Fibroblast of lung (primary cell): ENCODE measurements at regions not wholly inside any gene's neighbourhood (a gene's known extent, or its start where the extent isn't known, plus 50 kb on each side); places are given as distances from the start of the nearest gene placed in this dataset.

Source experiments
- DNase-seq, 2 donors: peaks; one replicate each; pipeline versions ENCODE4 v3.0.0 to v3.0.0-alpha.2; 2010; ENCODE audit warnings: low read depth in 2 of 2
- H2AFZ ChIP-seq: 2 replicates; pipeline ENCODE4 v1.5.1; 2012; ENCODE audit warnings: low read length, control low read depth, inconsistent platforms
- H3K27ac ChIP-seq: 2 replicates; pipeline ENCODE4 v1.5.1; 2011; ENCODE audit warnings: low read length, control low read depth; ENCODE audit not compliant: insufficient read depth
- H3K27me3 ChIP-seq: 2 replicates; pipeline ENCODE4 v1.5.1; 2011; ENCODE audit warnings: mild to moderate bottlenecking, low read length; ENCODE audit not compliant: control insufficient read depth, insufficient read depth
- H3K36me3 ChIP-seq: 2 replicates; pipeline ENCODE4 v1.5.1; 2011; ENCODE audit warnings: low read length; ENCODE audit not compliant: control insufficient read depth, insufficient read depth
- H3K4me1 ChIP-seq: 2 replicates; pipeline ENCODE4 v1.5.1; 2011; ENCODE audit warnings: low read length; ENCODE audit not compliant: control insufficient read depth, insufficient read depth; ENCODE audit errors: extremely low read depth
- H3K4me2 ChIP-seq: 2 replicates; pipeline ENCODE4 v1.5.1; 2011; ENCODE audit warnings: low read length, control low read depth; ENCODE audit not compliant: insufficient read depth; ENCODE audit errors: extremely low read depth
- H3K4me3 ChIP-seq, 4 experiments: fragments of 200-600 bp in 1 of 4; sonication (generic) in 1 of 4; replicated peaks in 1 of 4; 2 replicates each; pipeline ENCODE4 v1.5.1; 2011 to 2016; ENCODE audit warnings: low read length in 4 of 4, low read depth in 3 of 4, mild to moderate bottlenecking in 3 of 4, control low read depth in 2 of 4, inconsistent platforms in 1 of 4, mixed read lengths in 1 of 4; ENCODE audit not compliant: insufficient read depth in 1 of 4; ENCODE audit errors: control extremely low read depth in 1 of 4
- H3K79me2 ChIP-seq: 2 replicates; pipeline ENCODE4 v1.5.1; 2012; ENCODE audit warnings: mild to moderate bottlenecking, low read length, inconsistent platforms; ENCODE audit not compliant: control insufficient read depth, insufficient read depth
- H3K9ac ChIP-seq: 2 replicates; pipeline ENCODE4 v1.5.1; 2011; ENCODE audit warnings: mild to moderate bottlenecking, low read length, control low read depth; ENCODE audit not compliant: insufficient read depth
- H3K9me3 ChIP-seq: 2 replicates; pipeline ENCODE4 v1.5.1; 2012; ENCODE audit warnings: low read depth, low read length; ENCODE audit not compliant: control insufficient read depth, insufficient read depth
- H4K20me1 ChIP-seq: 2 replicates; pipeline ENCODE4 v1.5.1; 2011; ENCODE audit warnings: low read length; ENCODE audit not compliant: control insufficient read depth, insufficient read depth; ENCODE audit errors: extremely low read depth
- EZH2 ChIP-seq: IDR thresholded peaks from 2 replicates; pipeline ENCODE4 v1.5.1; 2012; ENCODE audit warnings: low read length, control low read depth, mild to moderate bottlenecking; ENCODE audit errors: missing control alignments
- TF ChIP-seq, protein P1 (sequence below), 2 donors: IDR thresholded peaks in 1 of 2; conservative IDR thresholded peaks in 1 of 2; 1 replicate in 1 of 2; 2 replicates in 1 of 2; pipeline ENCODE4 v1.5.1; 2011 to 2012; ENCODE audit warnings: low read length in 2 of 2, control low read depth in 1 of 2, inconsistent platforms in 1 of 2, low read depth in 1 of 2, mild to moderate bottlenecking in 1 of 2

DNA sequence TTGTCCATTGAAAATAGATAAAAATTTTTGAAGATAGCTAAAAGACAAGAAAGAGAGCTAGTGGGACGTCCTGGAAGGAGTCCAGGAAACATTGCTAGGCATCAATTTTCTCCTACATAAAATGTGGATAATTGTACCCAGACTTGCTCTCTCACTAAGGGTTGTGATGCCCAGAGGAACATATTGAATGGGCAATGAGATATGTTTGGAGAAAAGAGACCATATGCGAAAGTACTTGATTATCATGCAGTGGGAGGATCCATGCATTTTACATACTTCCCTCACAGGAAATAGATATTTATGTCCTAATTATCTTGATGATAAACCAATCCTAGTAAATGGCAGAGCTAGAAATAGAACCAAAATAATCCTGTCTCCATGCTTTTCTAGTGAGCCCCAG, 108.4 kb upstream of the TNR start:
- Histone ChIP-seq H3K4me2 (no peak overlapping the region), H3K9me3 (no peaks in the 10 kb centered on the region), H3K27ac (no peak overlapping the region), H3K9ac (no peak overlapping the region), H3K27me3 (no peaks in the 10 kb centered on the region), H3K4me1 (no peaks in the 10 kb centered on the region), H2AFZ (no peak overlapping the region), H3K4me3 (no peak overlapping the region), H4K20me1 (no peaks in the 10 kb centered on the region), H3K36me3 (no peaks in the 10 kb centered on the region), H3K79me2 (no peaks in the 10 kb centered on the region)
- no peak for DNase-seq
- no peak for TF ChIP-seq EZH2
- TF ChIP-seq, protein P1, sequence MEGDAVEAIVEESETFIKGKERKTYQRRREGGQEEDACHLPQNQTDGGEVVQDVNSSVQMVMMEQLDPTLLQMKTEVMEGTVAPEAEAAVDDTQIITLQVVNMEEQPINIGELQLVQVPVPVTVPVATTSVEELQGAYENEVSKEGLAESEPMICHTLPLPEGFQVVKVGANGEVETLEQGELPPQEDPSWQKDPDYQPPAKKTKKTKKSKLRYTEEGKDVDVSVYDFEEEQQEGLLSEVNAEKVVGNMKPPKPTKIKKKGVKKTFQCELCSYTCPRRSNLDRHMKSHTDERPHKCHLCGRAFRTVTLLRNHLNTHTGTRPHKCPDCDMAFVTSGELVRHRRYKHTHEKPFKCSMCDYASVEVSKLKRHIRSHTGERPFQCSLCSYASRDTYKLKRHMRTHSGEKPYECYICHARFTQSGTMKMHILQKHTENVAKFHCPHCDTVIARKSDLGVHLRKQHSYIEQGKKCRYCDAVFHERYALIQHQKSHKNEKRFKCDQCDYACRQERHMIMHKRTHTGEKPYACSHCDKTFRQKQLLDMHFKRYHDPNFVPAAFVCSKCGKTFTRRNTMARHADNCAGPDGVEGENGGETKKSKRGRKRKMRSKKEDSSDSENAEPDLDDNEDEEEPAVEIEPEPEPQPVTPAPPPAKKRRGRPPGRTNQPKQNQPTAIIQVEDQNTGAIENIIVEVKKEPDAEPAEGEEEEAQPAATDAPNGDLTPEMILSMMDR (conservative IDR thresholded peaks at IDR 0.05 in 1 of 2, IDR thresholded peaks at IDR 0.05 in 1 of 2; ENCODE audit: low read depth in 1 of 2, low read length in 2 of 2), result no peak

DNA sequence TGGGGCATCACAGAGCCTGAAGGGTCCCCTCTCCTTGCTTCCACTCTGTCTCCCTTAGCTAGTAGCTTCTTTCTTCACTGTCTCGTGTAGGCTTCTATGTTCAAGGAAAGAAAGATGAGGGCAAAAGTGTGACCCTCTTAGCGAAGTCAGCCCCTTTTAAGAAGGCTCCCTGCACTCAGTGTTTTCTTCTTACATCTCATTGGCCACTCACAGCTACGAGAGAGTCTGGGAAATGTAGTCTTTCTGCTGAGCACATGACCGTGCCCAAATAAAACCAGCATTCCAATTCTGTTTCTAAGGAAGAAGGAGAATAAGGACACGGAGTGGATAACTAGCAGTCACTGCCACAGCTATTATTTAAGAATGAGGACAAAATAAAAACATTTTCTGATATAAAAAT, 104.9 kb upstream of the TNR start:
- Histone ChIP-seq H3K4me1 (no peaks in the 10 kb centered on the region), H3K9me3 (no peaks in the 10 kb centered on the region), H3K79me2 (no peaks in the 10 kb centered on the region), H4K20me1 (no peaks in the 10 kb centered on the region), H3K27me3 (no peaks in the 10 kb centered on the region), H3K4me3 (no peak overlapping the region), H3K9ac (no peak overlapping the region), H3K36me3 (no peaks in the 10 kb centered on the region), H2AFZ (no peak overlapping the region), H3K4me2 (no peak overlapping the region), H3K27ac (no peak overlapping the region)
- DNase-seq, result no peak
- TF ChIP-seq EZH2, result no peak
- TF ChIP-seq, protein P1 (conservative IDR thresholded peaks at IDR 0.05 in 1 of 2, IDR thresholded peaks at IDR 0.05 in 1 of 2; ENCODE audit: low read depth in 1 of 2, low read length in 2 of 2), result no peak

DNA sequence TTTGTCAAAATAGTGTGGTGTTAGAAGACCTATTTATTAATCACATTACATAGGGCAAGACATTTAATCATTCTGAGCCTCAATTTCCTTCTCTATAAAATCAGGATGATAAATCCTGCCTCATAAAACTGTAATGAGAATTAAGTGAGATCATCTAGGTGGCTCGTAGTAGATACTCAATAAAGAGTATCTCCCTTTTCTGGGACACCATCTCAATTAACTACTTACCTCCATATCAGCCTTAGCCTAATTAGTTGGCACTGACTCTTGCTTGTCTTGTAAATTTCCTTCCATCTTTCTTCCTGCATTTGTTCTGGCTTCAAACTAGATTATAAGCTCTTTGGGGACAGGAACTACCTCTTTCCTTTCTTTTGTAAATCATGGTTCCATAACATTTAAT, 102.6 kb upstream of the TNR start:
- TF ChIP-seq EZH2, result no peak
- TF ChIP-seq, protein P1 (conservative IDR thresholded peaks at IDR 0.05 in 1 of 2, IDR thresholded peaks at IDR 0.05 in 1 of 2; ENCODE audit: low read depth in 1 of 2, low read length in 2 of 2), result no peak
- no peak for DNase-seq
- no peak overlapping the region for H3K4me2 ChIP-seq
- H2AFZ ChIP-seq, result no peak overlapping the region
- H4K20me1 ChIP-seq, result no peaks in the 10 kb centered on the region
- no peak overlapping the region for H3K27ac ChIP-seq
- H3K4me3 ChIP-seq, result no peak overlapping the region
- H3K79me2 ChIP-seq, result no peaks in the 10 kb centered on the region
- H3K27me3 ChIP-seq, result no peaks in the 10 kb centered on the region
- H3K4me1 ChIP-seq, result no peaks in the 10 kb centered on the region
- no peaks in the 10 kb centered on the region for H3K36me3 ChIP-seq
- no peaks in the 10 kb centered on the region for H3K9me3 ChIP-seq
- no peak overlapping the region for H3K9ac ChIP-seq
